ENCODE measurements at regions not wholly inside any gene's neighbourhood (a gene's known extent, or its start where the extent isn't known, plus 50 kb on each side); places are given as distances from the start of the nearest gene placed in this dataset.

DNA sequence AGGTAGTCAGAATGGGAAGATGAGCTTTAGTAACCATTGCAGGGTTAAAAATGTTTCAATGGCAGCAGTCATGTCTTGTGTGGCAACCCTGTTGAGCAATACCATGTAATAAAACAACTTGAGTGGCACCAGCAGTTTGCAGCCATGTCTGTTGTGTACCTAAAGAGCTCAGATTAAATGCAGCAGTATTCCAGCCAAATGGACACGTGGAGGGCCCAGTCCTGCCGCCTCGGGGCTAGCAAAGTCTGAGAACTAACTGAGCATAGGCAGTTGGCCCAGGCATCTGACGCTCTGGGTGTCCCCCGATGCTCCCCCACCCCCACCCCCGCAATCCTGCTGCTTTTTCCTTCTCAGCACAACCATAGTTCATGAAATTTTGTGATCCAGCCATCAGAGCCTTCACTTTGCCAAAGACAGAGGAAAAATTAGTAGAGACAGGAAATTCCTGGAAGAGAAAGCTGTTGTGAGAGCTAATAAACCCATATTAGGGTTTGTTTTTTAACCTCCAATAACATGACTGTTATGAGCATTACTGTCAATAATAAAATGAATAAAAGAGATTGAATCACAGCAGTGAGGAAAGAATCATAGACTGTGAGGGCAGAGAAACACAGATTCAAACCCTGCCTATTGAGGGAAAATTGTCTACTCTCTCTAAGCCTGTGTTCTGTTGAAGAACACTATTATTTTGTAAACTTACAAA, 220.6 kb upstream of the RHOBTB1 start:
- no peak overlapping the region for H3K27ac ChIP-seq (ENCODE audit: low read depth in 1 of 2, low read length in 2 of 2)
- WGBS (ENCODE audit: insufficient coverage), result 91% methylated on average over 3 of the region's 6 CpGs
- no peaks in the 10 kb centered on the region for H3K27me3 Mint-ChIP-seq (ENCODE audit: low read depth in 3 of 3)

DNA sequence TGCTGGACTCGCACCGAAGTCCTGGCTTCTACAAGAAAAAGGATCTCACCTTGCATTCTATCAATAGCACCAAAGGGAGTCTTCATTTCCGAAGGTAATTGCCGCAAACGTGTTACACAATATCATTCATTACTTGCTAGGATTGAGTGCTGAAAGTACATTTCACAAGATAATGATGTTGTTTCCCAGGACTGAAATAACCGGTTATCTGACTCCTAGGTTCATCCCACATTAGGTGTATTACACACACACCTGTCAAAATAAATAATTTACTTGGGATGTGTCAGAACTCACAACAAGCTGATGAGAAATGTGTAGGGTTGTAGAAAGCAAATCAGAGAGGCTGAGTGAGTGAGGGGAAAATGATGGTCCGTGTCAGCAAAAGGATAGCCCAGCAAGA, 219.4 kb upstream of the RHOBTB1 start:
- no peak overlapping the region for H2AFZ ChIP-seq (ENCODE audit: insufficient read depth, low read depth, low read length, poor library complexity, severe bottlenecking)
- no peak overlapping the region for H3K27ac Mint-ChIP-seq
- no peak overlapping the region for H3K4me3 Mint-ChIP-seq
- intact Hi-C loops (cut with micrococcal nuclease), result no loop called here
- WGBS (ENCODE audit: insufficient coverage), result no CpG with 5 or more reads among the region's 7 CpGs
- no peaks in the 10 kb centered on the region for H3K36me3 Mint-ChIP-seq
- no peaks in the 10 kb centered on the region for H3K4me1 ChIP-seq (ENCODE audit: control insufficient read depth in 1 of 2, insufficient read depth in 2 of 2, low read length in 2 of 2)
- H3K27ac ChIP-seq (ENCODE audit: low read depth in 1 of 2, low read length in 2 of 2), result no peak overlapping the region
- H3K4me2 ChIP-seq (replicated peaks; ENCODE audit: extremely low read depth, low read length, poor library complexity, severe bottlenecking), result no peak overlapping the region
- no peaks in the 10 kb centered on the region for H4K20me1 ChIP-seq (ENCODE audit: insufficient read depth, low read length)
- no peaks in the 10 kb centered on the region for H3K27me3 ChIP-seq (ENCODE audit: control insufficient read depth in 2 of 2, insufficient read depth in 2 of 2, low read length in 2 of 2)
- no peaks in the 10 kb centered on the region for H3K36me3 ChIP-seq (replicated peaks in 1 of 2; ENCODE audit: control insufficient read depth in 1 of 2, insufficient read depth in 2 of 2, low read length in 2 of 2)
- H3K4me1 Mint-ChIP-seq, result peaks cover 1% of the 10 kb centered on the region
- DNase-seq, result no peak
- H3K4me3 ChIP-seq (replicated peaks in 1 of 3; ENCODE audit: low read depth in 2 of 3, low read length in 3 of 3), result no peak overlapping the region
- TF ChIP-seq, protein P1, sequence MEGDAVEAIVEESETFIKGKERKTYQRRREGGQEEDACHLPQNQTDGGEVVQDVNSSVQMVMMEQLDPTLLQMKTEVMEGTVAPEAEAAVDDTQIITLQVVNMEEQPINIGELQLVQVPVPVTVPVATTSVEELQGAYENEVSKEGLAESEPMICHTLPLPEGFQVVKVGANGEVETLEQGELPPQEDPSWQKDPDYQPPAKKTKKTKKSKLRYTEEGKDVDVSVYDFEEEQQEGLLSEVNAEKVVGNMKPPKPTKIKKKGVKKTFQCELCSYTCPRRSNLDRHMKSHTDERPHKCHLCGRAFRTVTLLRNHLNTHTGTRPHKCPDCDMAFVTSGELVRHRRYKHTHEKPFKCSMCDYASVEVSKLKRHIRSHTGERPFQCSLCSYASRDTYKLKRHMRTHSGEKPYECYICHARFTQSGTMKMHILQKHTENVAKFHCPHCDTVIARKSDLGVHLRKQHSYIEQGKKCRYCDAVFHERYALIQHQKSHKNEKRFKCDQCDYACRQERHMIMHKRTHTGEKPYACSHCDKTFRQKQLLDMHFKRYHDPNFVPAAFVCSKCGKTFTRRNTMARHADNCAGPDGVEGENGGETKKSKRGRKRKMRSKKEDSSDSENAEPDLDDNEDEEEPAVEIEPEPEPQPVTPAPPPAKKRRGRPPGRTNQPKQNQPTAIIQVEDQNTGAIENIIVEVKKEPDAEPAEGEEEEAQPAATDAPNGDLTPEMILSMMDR (IDR thresholded peaks at IDR 0.05), result no peak
- H3K9ac ChIP-seq (ENCODE audit: insufficient read depth, low read length, poor library complexity, severe bottlenecking), result no peak overlapping the region
- no peaks in the 10 kb centered on the region for H3K79me2 ChIP-seq (ENCODE audit: insufficient read depth, low read length)
- peaks cover 4 to 12% (median 6%) of the 10 kb centered on the region in 7 donors for H3K9me3 Mint-ChIP-seq
- no peaks in the 10 kb centered on the region for H3K27me3 Mint-ChIP-seq (ENCODE audit: low read depth in 3 of 3)
- H3K9me3 ChIP-seq (replicated peaks in 1 of 2; ENCODE audit: control insufficient read depth in 1 of 2, insufficient read depth in 1 of 2, low read length in 2 of 2), result peaks cover 0 to 7% of the 10 kb centered on the region in 2 donors

More for the DNA sequence above, 220.6 kb upstream of the RHOBTB1 start:
- H3K36me3 Mint-ChIP-seq, result no peaks in the 10 kb centered on the region
- intact Hi-C loops (cut with micrococcal nuclease), result no loop called here
- no peaks in the 10 kb centered on the region for H4K20me1 ChIP-seq (ENCODE audit: insufficient read depth, low read length)
- H3K27ac Mint-ChIP-seq, result no peak overlapping the region
- peaks cover 0 to 7% of the 10 kb centered on the region in 2 donors for H3K9me3 ChIP-seq (replicated peaks in 1 of 2; ENCODE audit: control insufficient read depth in 1 of 2, insufficient read depth in 1 of 2, low read length in 2 of 2)
- TF ChIP-seq, protein P1 (IDR thresholded peaks at IDR 0.05), result no peak
- H3K9ac ChIP-seq (ENCODE audit: insufficient read depth, low read length, poor library complexity, severe bottlenecking), result no peak overlapping the region
- H3K4me3 Mint-ChIP-seq, result no peak overlapping the region
- H3K27me3 ChIP-seq (ENCODE audit: control insufficient read depth in 2 of 2, insufficient read depth in 2 of 2, low read length in 2 of 2), result no peaks in the 10 kb centered on the region
- no peak overlapping the region for H3K4me2 ChIP-seq (replicated peaks; ENCODE audit: extremely low read depth, low read length, poor library complexity, severe bottlenecking)
- no peak for DNase-seq
- no peaks in the 10 kb centered on the region for H3K4me1 ChIP-seq (ENCODE audit: control insufficient read depth in 1 of 2, insufficient read depth in 2 of 2, low read length in 2 of 2)
- no peak overlapping the region for H2AFZ ChIP-seq (ENCODE audit: insufficient read depth, low read depth, low read length, poor library complexity, severe bottlenecking)
- no peaks in the 10 kb centered on the region for H3K79me2 ChIP-seq (ENCODE audit: insufficient read depth, low read length)
- no peak overlapping the region for H3K4me3 ChIP-seq (replicated peaks in 1 of 3; ENCODE audit: low read depth in 2 of 3, low read length in 3 of 3)
- peaks cover 1% of the 10 kb centered on the region for H3K4me1 Mint-ChIP-seq
- no peaks in the 10 kb centered on the region for H3K36me3 ChIP-seq (replicated peaks in 1 of 2; ENCODE audit: control insufficient read depth in 1 of 2, insufficient read depth in 2 of 2, low read length in 2 of 2)
- H3K9me3 Mint-ChIP-seq, result peaks cover 2 to 14% (median 6%) of the 10 kb centered on the region in 7 donors

Data from CD14-positive monocyte (primary cell).